H1 (cell line): ENCODE measurements at regions not wholly inside any gene's neighbourhood (a gene's known extent, or its start where the extent isn't known, plus 50 kb on each side); places are given as distances from the start of the nearest gene placed in this dataset.

Experiments
- CTCF ChIA-PET: fragments of 300-600 bp; sonication (Branson Sonifier 250); formaldehyde crosslinking; loops from one replicate; lab custom pipeline; 2021; ENCODE audit not compliant: partially characterized antibody; lab: Charles Lee
- POLR2A ChIA-PET: fragments of 300-600 bp; sonication (Branson Sonifier 250); formaldehyde crosslinking; loops from one replicate; lab custom pipeline; 2021; ENCODE audit warnings: inconsistent platforms; ENCODE audit not compliant: partially characterized antibody; lab: Charles Lee
- DNase-seq, 2 experiments: peaks; one replicate each; pipeline versions ENCODE4 v3.0.0 to v3.0.0-alpha.2; 2010 to 2022; ENCODE audit warnings: low spot score in 2 of 2, low read depth in 1 of 2, mixed read lengths in 1 of 2
- FAIRE-seq: peaks from 2 replicates; lab custom pipeline; 2011; peaks lifted over from hg19 to GRCh38; lab: Jason Lieb, UNC
- H2AFZ ChIP-seq: 2 replicates; pipeline ENCODE4 v1.8.1; 2012; ENCODE audit warnings: low read length, inconsistent platforms
- H2AK5ac ChIP-seq: 2 replicates; pipeline ENCODE4 v1.6.1; 2013; ENCODE audit warnings: low read depth, low read length
- H2BK120ac ChIP-seq: replicated peaks from 2 replicates; pipeline ENCODE3; 2013; ENCODE audit warnings: low read depth, low read length, inconsistent platforms
- H2BK12ac ChIP-seq: 2 replicates; pipeline ENCODE4 v1.6.1; 2013; ENCODE audit warnings: low read depth, low read length
- H2BK15ac ChIP-seq: 2 replicates; pipeline ENCODE4 v1.6.1; 2013; ENCODE audit warnings: low read length
- H2BK20ac ChIP-seq: 2 replicates; pipeline ENCODE4 v1.6.1; 2013; ENCODE audit warnings: low read length
- H2BK5ac ChIP-seq: 2 replicates; pipeline ENCODE4 v1.6.1; 2013; ENCODE audit warnings: low read depth, low read length
- H3K14ac ChIP-seq: 2 replicates; pipeline ENCODE4 v1.6.1; 2013; ENCODE audit warnings: inconsistent platforms; ENCODE audit not compliant: insufficient read length
- H3K18ac ChIP-seq: 2 replicates; pipeline ENCODE4 v1.6.1; 2013; ENCODE audit warnings: low read length; ENCODE audit errors: extremely low read depth
- H3K23ac ChIP-seq: 2 replicates; pipeline ENCODE4 v1.6.1; 2013; ENCODE audit warnings: inconsistent platforms; ENCODE audit not compliant: insufficient read length
- H3K23me2 ChIP-seq: 2 replicates; pipeline ENCODE4 v1.6.1; 2013; ENCODE audit warnings: low read depth, low read length
- H3K27ac ChIP-seq: 2 replicates; pipeline ENCODE4 v1.6.1; 2011; ENCODE audit warnings: low read depth, low read length, inconsistent platforms
- H3K27me3 ChIP-seq, 4 experiments: replicated peaks in 1 of 4; 1 replicate in 1 of 4; 2 replicates in 3 of 4; pipeline versions ENCODE4 v1.6.1 to v1.8.1; 2011 to 2013; ENCODE audit warnings: low read length in 3 of 4, mild to moderate bottlenecking in 3 of 4, inconsistent platforms in 2 of 4, mixed read lengths in 2 of 4, moderate library complexity in 1 of 4; ENCODE audit not compliant: control insufficient read depth in 3 of 4, insufficient read depth in 3 of 4; ENCODE audit errors: extremely low read depth in 1 of 4
- H3K36me3 ChIP-seq, 4 experiments: 2 replicates each; pipeline versions ENCODE4 v1.6.1 to v1.8.1; 2011 to 2013; ENCODE audit warnings: mild to moderate bottlenecking in 4 of 4, low read length in 3 of 4, moderate library complexity in 2 of 4, control low read depth in 1 of 4, inconsistent platforms in 1 of 4; ENCODE audit not compliant: insufficient read depth in 4 of 4, control insufficient read depth in 2 of 4
- H3K4ac ChIP-seq: replicated peaks from 2 replicates; pipeline ENCODE3; 2013; ENCODE audit warnings: low read length, low read depth, mixed read lengths, inconsistent platforms; ENCODE audit not compliant: insufficient read length
- H3K4me1 ChIP-seq, 4 experiments: replicated peaks in 1 of 4; 1 replicate in 1 of 4; 2 replicates in 3 of 4; pipeline versions ENCODE4 v1.6.1 to v1.8.1; 2011 to 2013; ENCODE audit warnings: low read length in 3 of 4, inconsistent platforms in 2 of 4, mixed read lengths in 1 of 4; ENCODE audit not compliant: insufficient read depth in 4 of 4, control insufficient read depth in 3 of 4
- H3K4me2 ChIP-seq, 2 experiments: 2 replicates each; pipeline versions ENCODE4 v1.6.1 to v1.8.1; 2011 to 2013; ENCODE audit warnings: low read depth in 2 of 2, low read length in 2 of 2, control low read depth in 1 of 2, inconsistent platforms in 1 of 2, mild to moderate bottlenecking in 1 of 2; ENCODE audit not compliant: insufficient read depth in 1 of 2
- H3K4me3 ChIP-seq, 4 experiments: fragments of 200-600, 300-600 bp in 1 of 4; sonication (generic), shearing (Covaris generic), sonication (Bioruptor Twin) in 1 of 4; 2 replicates each; pipeline versions ENCODE4 v1.5.1 to v1.8.1; 2011 to 2016; ENCODE audit warnings: low read length in 4 of 4, low read depth in 3 of 4, control low read depth in 2 of 4, inconsistent platforms in 2 of 4, mild to moderate bottlenecking in 2 of 4, mixed read lengths in 1 of 4, moderate library complexity in 1 of 4; ENCODE audit not compliant: insufficient read depth in 2 of 4; ENCODE audit errors: extremely low read depth in 1 of 4
- H3K56ac ChIP-seq: replicated peaks from 2 replicates; pipeline ENCODE3; 2013; ENCODE audit warnings: low read depth, mild to moderate bottlenecking, mixed read lengths, low read length, inconsistent platforms; ENCODE audit not compliant: insufficient read length
- H3K79me1 ChIP-seq: 2 replicates; pipeline ENCODE4 v1.6.1; 2013; ENCODE audit warnings: low read depth, low read length, control low read depth
- H3K79me2 ChIP-seq, 2 experiments: 2 replicates each; pipeline versions ENCODE4 v1.6.1 to v1.8.1; 2012 to 2013; ENCODE audit warnings: low read length in 2 of 2, mild to moderate bottlenecking in 2 of 2, inconsistent platforms in 1 of 2; ENCODE audit not compliant: insufficient read depth in 2 of 2, control insufficient read depth in 1 of 2
- H3K9ac ChIP-seq, 4 experiments: replicated peaks in 1 of 4; 1 replicate in 1 of 4; 2 replicates in 3 of 4; pipeline versions ENCODE4 v1.6.1 to v1.8.1; 2011 to 2013; ENCODE audit warnings: low read depth in 3 of 4, low read length in 3 of 4, control low read depth in 2 of 4, mild to moderate bottlenecking in 2 of 4, moderate library complexity in 2 of 4, inconsistent platforms in 1 of 4; ENCODE audit errors: extremely low read depth in 1 of 4
- H3K9me3 ChIP-seq, 2 experiments: 2 replicates each; pipeline versions ENCODE4 v1.6.1 to v1.8.1; 2012 to 2013; ENCODE audit warnings: mild to moderate bottlenecking in 2 of 2, moderate library complexity in 2 of 2, control low read depth in 1 of 2, inconsistent platforms in 1 of 2, low read depth in 1 of 2, low read length in 1 of 2, mixed read lengths in 1 of 2; ENCODE audit not compliant: insufficient read depth in 2 of 2
- H4K20me1 ChIP-seq, 2 experiments: replicated peaks in 1 of 2; 2 replicates each; pipeline versions ENCODE3 to v1.8.1; 2011 to 2013; ENCODE audit warnings: inconsistent platforms in 2 of 2, low read length in 2 of 2, mild to moderate bottlenecking in 1 of 2; ENCODE audit not compliant: insufficient read depth in 2 of 2, control insufficient read depth in 1 of 2
- H4K5ac ChIP-seq: 2 replicates; pipeline ENCODE4 v1.6.1; 2013; ENCODE audit warnings: low read length, low read depth, mixed read lengths, inconsistent platforms; ENCODE audit not compliant: insufficient read length
- H4K8ac ChIP-seq: 2 replicates; pipeline ENCODE4 v1.8.0; 2013; ENCODE audit warnings: mild to moderate bottlenecking, moderate library complexity, low read length, inconsistent platforms; ENCODE audit not compliant: insufficient read depth; ENCODE audit errors: extremely low read depth
- H4K91ac ChIP-seq: replicated peaks from 2 replicates; pipeline ENCODE3; 2013; ENCODE audit warnings: low read length, mixed read lengths, inconsistent platforms; ENCODE audit not compliant: insufficient read length
- MAFK ChIP-seq: IDR thresholded peaks from 2 replicates; pipeline ENCODE4 v1.6.1; 2012; ENCODE audit warnings: low read depth, mild to moderate bottlenecking, improper control_type of control experiment, low read length
- WGBS, 2 experiments: shearing (Covaris generic) in 1 of 2; methylation state at CpG; one replicate each; pipeline versions ENCODE4 v1.1.6 to v1.1.7; 2013 to 2015; ENCODE audit warnings: low lambda C conversion rate in 2 of 2, mixed read lengths in 2 of 2, inconsistent platforms in 1 of 2, low coverage in 1 of 2, missing lambda C conversion rate in 1 of 2; ENCODE audit not compliant: insufficient replicate concordance in 2 of 2, insufficient coverage in 1 of 2, insufficient read length in 1 of 2; ENCODE audit errors: extremely low coverage in 1 of 2, missing lambda C conversion rate in 1 of 2; 5-methylcytosine and 5-hydroxymethylcytosine counted together

DNA sequence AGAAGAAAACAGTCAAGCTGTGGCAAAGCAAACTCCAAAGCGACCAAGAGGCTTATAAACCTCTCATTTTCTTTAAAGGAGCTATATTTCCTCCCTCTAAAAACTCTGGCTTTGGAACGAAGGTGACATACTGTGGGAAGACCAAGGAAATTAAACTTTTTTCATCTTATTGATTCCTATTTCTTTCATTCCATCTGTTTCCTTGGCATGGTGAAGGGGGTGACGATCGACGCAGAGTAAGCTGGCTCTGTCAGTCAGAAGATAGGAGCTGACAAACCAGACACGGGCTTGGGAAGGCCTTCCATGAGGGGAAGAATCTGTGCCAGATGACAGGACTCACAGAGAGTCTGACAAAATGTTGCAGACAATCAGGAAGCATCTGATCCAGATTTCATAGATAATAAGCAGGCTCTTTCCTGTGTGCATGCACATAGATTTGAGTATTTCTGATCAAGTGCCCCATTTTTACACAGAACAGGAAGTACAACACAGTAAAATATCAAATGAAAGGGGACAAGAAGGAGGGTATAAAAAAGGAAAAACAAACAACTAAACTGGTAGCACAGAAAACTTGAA is 261.7 kb downstream of the SATB2 start:
- H4K5ac ChIP-seq, result no peak overlapping the region
- H3K56ac ChIP-seq, result no peak overlapping the region
- H2AK5ac ChIP-seq, result no peak overlapping the region
- H2BK20ac ChIP-seq, result no peak overlapping the region; the same call in 1 of the 2 replicates
- 90% methylated on average over 6 of the region's 6 CpGs; no CpG with 5 or more reads in 1 of the 2 experiments for WGBS, 2 experiments
- no peak overlapping the region for H3K14ac ChIP-seq
- H3K9ac ChIP-seq, result no peak overlapping the region
- CTCF ChIA-PET, result no interaction called here
- no peak for FAIRE-seq
- H3K79me1 ChIP-seq, result no peaks in the 10 kb centered on the region
- no peak overlapping the region for H3K4me2 ChIP-seq
- H3K9me3 ChIP-seq, result no peaks in the 10 kb centered on the region
- 0 out of 2 replicates have a peak, but pooled peaks cover 1% of the 10 kb centered on the region for H3K23me2 ChIP-seq
- H2BK120ac ChIP-seq, result no peak overlapping the region
- H3K27ac ChIP-seq, result no peak overlapping the region
- no peak overlapping the region for H2BK15ac ChIP-seq
- H2BK12ac ChIP-seq, result no peak overlapping the region; the same call in 1 of the 2 replicates
- POLR2A ChIA-PET, result no interaction called here
- no peak overlapping the region for H4K91ac ChIP-seq
- H2BK5ac ChIP-seq, result no peak overlapping the region
- H3K4me1 ChIP-seq, result no peaks in the 10 kb centered on the region; a peak in 1 of 7 replicates
- H3K23ac ChIP-seq, result no peak overlapping the region
- no peak overlapping the region for H3K18ac ChIP-seq
- no peak overlapping the region for H4K8ac ChIP-seq
- H2AFZ ChIP-seq, result no peak overlapping the region
- H3K79me2 ChIP-seq, result no peaks in the 10 kb centered on the region
- H3K4ac ChIP-seq, result no peak overlapping the region
- no peak for TF ChIP-seq MAFK
- H3K27me3 ChIP-seq, result no peaks in the 10 kb centered on the region
- H4K20me1 ChIP-seq, result no peaks in the 10 kb centered on the region
- no peaks in the 10 kb centered on the region for H3K36me3 ChIP-seq
- no peak for DNase-seq
- no peak overlapping the region for H3K4me3 ChIP-seq
